ENCODE measurements at regions not wholly inside any gene's neighbourhood (a gene's known extent, or its start where the extent isn't known, plus 50 kb on each side); places are given as distances from the start of the nearest gene placed in this dataset.

DNA sequence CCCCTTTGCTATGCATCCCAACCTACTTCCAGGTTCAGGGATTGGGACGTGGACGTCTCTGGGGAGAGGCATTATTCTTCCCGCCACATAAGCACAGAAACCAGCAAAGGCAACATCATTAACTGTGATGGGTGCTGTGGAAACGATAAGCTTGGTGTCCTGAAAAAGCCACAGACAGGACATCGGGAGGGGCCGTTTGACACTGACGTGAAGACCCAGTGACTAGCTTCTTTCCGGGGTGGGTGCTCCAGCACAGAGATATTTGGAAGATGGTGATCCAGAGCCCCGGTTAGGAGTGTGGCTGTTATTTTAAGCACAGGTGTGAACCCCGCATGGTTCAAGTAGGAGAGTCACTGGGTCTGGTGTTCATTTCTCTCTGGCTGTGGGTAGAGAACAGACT lies 163.8 kb upstream of the HDAC4 start:
- Histone ChIP-seq H3K4me3 (ENCODE audit: low read depth, low read length, poor library complexity, severe bottlenecking) (no peak overlapping the region), H3K36me3 (ENCODE audit: insufficient read depth, low read length) (no peaks in the 10 kb centered on the region), H3K9me3 (ENCODE audit: low read length) (no peaks in the 10 kb centered on the region), H3K9ac (ENCODE audit: low read length) (no peak overlapping the region), H4K20me1 (ENCODE audit: insufficient read depth, low read length) (no peaks in the 10 kb centered on the region), H3K79me2 (ENCODE audit: insufficient read depth, low read length) (no peaks in the 10 kb centered on the region), H3K27ac (ENCODE audit: low read depth, low read length, poor library complexity, severe bottlenecking) (no peak overlapping the region), H3K4me1 (ENCODE audit: insufficient read depth, low read length, severe bottlenecking) (no peaks in the 10 kb centered on the region), H3K9me2 (ENCODE audit: low read depth, low read length) (no peaks in the 10 kb centered on the region), H2AFZ (ENCODE audit: low read length) (no peak overlapping the region), H3K27me3 (ENCODE audit: insufficient read depth, low read length) (no peaks in the 10 kb centered on the region), H3K4me2 (ENCODE audit: low read length) (no peak overlapping the region), H3F3A (ENCODE audit: insufficient read depth, low read length) (no peaks in the 10 kb centered on the region)
- TF ChIP-seq EZH2 (IDR thresholded peaks at IDR 0.05; ENCODE audit: borderline replicate concordance, low read length) = no peak
- TF ChIP-seq CTCF (IDR thresholded peaks at IDR 0.05; ENCODE audit: low read length) = no peak

- Histone ChIP-seq H3K9me2 (ENCODE audit: low read depth, low read length) (no peaks in the 10 kb centered on the region), H3K4me3 (ENCODE audit: low read depth, low read length, poor library complexity, severe bottlenecking) (no peak overlapping the region), H3F3A (ENCODE audit: insufficient read depth, low read length) (no peaks in the 10 kb centered on the region), H4K20me1 (ENCODE audit: insufficient read depth, low read length) (no peaks in the 10 kb centered on the region), H3K27me3 (ENCODE audit: insufficient read depth, low read length) (no peaks in the 10 kb centered on the region), H3K27ac (ENCODE audit: low read depth, low read length, poor library complexity, severe bottlenecking) (no peak overlapping the region), H3K9me3 (ENCODE audit: low read length) (no peaks in the 10 kb centered on the region), H3K4me2 (ENCODE audit: low read length) (no peak overlapping the region), H2AFZ (ENCODE audit: low read length) (no peak overlapping the region), H3K4me1 (ENCODE audit: insufficient read depth, low read length, severe bottlenecking) (no peaks in the 10 kb centered on the region), H3K79me2 (ENCODE audit: insufficient read depth, low read length) (no peaks in the 10 kb centered on the region), H3K9ac (ENCODE audit: low read length) (no peak overlapping the region), H3K36me3 (ENCODE audit: insufficient read depth, low read length) (no peaks in the 10 kb centered on the region)
- TF ChIP-seq EZH2 (IDR thresholded peaks at IDR 0.05; ENCODE audit: borderline replicate concordance, low read length) (no peak), CTCF (IDR thresholded peaks at IDR 0.05; ENCODE audit: low read length) (no peak)
These were observed 162.7 kb upstream of the HDAC4 start for GRCh38 chr2:239563561-239563960.

DNA sequence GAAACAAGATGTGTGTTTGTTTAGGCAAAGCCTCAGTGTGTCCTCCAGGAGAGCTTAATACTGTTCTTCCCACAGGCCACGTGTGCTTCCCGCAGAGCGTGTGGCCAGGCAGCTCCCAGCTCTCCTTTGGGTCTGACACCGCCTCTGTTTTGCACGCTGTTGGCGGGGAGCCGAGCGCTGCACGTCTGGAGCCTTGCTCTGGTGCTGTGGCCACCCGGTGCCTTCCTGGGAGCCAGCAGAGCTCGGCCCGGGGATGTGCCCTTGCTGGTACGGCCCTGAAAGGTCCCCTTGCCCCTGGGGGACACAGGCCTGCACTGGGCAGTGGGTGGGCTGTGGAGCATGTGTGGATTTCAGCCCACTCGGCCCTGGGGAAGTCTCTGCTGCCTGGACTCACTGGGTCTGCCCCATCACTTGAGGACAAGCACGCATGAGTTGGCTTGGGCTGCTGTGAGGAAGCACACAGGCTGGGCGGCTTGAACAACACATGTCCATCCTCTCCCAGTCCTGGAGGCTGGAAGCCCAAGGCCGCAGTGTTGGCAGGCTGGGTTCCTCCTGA lies 160.7 kb upstream of the HDAC4 start:
- no peaks in the 10 kb centered on the region for H3K36me3 ChIP-seq (ENCODE audit: insufficient read depth, low read length)
- no peaks in the 10 kb centered on the region for H3K27me3 ChIP-seq (ENCODE audit: insufficient read depth, low read length)
- no peak overlapping the region for H3K4me2 ChIP-seq (ENCODE audit: low read length)
- H3K79me2 ChIP-seq (ENCODE audit: insufficient read depth, low read length) = no peaks in the 10 kb centered on the region
- H4K20me1 ChIP-seq (ENCODE audit: insufficient read depth, low read length) = no peaks in the 10 kb centered on the region
- no peak overlapping the region for H2AFZ ChIP-seq (ENCODE audit: low read length)
- no peak overlapping the region for H3K4me3 ChIP-seq (ENCODE audit: low read depth, low read length, poor library complexity, severe bottlenecking)
- no peaks in the 10 kb centered on the region for H3F3A ChIP-seq (ENCODE audit: insufficient read depth, low read length)
- H3K4me1 ChIP-seq (ENCODE audit: insufficient read depth, low read length, severe bottlenecking) = no peaks in the 10 kb centered on the region
- TF ChIP-seq CTCF (IDR thresholded peaks at IDR 0.05; ENCODE audit: low read length) = no peak
- no peaks in the 10 kb centered on the region for H3K9me3 ChIP-seq (ENCODE audit: low read length)
- no peak overlapping the region for H3K27ac ChIP-seq (ENCODE audit: low read depth, low read length, poor library complexity, severe bottlenecking)
- no peaks in the 10 kb centered on the region for H3K9me2 ChIP-seq (ENCODE audit: low read depth, low read length)
- H3K9ac ChIP-seq (ENCODE audit: low read length) = no peak overlapping the region

All from OCI-LY1 (cell line).